ENCODE measurements at regions not wholly inside any gene's neighbourhood (a gene's known extent, or its start where the extent isn't known, plus 50 kb on each side); places are given as distances from the start of the nearest gene placed in this dataset.

DNA sequence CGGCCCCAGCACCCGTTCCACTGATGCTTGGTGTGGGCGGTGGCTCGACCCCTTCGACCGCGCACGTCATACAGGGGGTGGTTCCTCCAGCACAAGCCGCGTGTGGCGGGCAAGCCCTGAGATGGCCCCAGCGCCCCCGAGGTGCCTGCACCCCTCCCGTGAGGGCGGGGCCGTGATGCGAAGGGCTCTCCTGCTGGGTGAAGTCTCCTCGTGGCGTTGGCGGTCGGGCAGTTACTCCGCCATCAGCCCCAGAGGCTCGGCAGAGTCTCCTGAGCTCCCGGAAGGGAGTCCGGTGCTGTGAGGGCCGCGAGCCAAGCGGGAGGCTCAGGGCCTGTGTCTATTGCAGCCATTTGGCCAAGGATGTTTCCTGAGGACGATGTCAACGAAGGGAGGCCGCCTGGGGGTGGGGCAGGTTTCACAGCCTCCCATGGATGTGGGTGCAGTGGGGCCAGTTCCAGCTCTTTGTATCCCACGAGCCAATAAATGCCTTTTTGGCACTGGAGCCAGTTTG, 78.1 kb upstream of the GALNT9 start:
- peak; percentile 69 for DNase-seq

DNA sequence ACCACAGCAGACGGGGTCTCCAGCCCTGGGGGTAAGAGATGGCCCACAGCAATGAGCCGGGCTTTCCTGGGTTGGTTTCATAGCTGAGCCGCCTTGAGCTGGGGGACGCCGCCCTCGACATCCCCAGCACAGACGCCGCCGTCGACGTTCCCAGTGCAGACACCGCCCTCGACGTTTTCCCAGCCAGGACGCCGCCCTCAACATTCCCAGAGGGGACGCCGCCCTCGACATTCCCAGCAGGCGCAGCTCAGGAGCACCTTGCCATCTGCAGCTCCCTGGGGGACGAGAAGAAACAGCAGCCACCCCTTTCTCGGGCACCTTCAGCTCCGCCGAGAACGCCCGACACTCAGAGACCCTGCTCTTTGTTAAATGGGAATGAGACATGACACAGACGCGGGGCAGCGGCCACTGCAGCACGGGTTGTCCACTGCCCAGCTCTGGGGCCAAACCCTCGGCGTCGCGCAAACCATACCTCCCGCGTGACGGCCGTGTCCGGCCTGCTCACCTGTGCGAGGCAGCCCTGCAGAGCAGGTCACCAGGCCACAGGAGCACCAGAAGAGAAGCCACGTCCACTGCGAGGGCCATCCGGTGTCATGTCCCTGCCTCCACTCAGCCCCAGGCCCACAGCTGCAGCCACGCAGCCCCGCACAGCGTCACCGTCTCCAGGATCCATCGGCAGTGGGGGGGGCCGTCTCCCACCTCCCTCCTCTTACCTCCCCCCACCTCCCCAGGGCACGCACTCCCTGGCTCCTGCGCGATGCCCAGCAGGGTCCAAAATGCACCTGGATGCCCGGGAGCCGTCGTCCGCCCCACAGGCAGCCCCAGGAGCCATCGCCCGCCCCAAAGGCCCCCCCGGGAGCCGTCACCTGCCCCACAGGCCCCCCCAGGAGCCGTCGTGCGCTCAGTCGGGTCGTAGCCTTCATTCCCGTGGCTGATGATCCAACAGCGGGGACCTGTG, 77.4 kb upstream of the GALNT9 start:
- no peak for DNase-seq

- no peak for DNase-seq
These were observed 76.4 kb upstream of the GALNT9 start for GRCh38 chr12:132405742-132406251.

DNA sequence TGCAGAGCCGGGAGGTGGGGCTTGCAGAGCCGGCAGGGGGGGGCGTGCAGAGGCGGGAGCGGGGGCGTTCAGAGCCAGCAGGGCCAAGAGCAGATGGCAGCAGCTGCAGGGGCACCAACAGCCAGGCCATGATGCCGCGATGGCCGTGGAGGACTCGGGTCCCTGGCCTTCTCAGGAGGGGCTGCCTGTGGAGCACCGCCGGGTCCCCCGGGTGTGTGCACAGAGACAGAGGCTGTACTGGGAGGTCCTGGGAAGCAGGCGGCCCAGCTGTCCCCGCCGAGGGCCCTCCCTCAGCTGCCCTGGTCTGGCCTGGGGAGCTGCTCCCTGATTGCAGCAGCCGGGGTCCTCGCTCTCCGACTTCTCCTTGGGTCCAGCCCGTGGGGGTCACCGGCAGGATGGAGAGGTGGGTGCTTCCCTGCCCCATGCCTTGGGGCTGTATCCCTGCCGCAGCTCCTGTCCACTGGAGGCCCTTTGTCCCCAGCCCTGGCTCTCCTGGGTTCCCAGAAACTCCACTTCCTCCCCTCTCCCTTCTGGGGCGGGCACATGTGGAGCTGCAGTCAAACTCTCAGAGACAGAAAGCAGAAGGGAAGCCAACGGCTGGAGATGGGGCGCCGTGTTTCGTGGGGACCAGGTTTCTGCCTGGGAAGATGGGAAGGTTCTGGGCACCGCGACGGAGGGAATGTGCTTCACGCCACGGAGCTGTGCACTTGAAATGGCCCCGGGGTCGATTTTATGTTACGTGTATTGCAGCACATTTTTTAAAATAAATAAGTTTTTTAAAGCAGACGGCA, 75.8 kb upstream of the GALNT9 start:
- DNase-seq, result no peak

DNA sequence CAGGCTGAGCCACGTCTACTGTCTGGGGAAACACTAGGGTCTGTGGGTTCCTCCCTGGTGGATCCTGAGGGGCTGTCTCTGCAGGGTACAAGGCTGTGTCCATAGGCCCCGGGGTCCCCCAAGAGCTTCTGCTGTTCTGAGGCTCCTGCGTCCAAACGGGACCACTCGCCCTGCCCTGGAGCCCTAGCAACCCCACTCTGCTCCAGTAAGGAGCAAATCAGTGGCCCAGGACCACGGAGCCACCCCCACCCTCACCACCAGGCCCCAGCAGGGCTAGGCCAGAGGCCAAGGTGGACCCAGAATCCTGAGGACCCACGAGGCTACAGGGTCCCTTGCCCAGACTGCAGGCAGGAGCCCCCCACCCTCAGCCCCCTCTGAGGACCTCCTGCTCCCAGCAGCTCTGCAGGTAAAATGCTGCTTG, 75.1 kb upstream of the GALNT9 start:
- no peak for DNase-seq

- no peak for DNase-seq
These were observed 74.4 kb upstream of the GALNT9 start for GRCh38 chr12:132403636-132404434.

- no peak for DNase-seq
These were observed 73.5 kb upstream of the GALNT9 start for GRCh38 chr12:132402831-132403416.

- DNase-seq, result no peak
These were observed 72.6 kb upstream of the GALNT9 start for GRCh38 chr12:132401982-132402381.

DNA sequence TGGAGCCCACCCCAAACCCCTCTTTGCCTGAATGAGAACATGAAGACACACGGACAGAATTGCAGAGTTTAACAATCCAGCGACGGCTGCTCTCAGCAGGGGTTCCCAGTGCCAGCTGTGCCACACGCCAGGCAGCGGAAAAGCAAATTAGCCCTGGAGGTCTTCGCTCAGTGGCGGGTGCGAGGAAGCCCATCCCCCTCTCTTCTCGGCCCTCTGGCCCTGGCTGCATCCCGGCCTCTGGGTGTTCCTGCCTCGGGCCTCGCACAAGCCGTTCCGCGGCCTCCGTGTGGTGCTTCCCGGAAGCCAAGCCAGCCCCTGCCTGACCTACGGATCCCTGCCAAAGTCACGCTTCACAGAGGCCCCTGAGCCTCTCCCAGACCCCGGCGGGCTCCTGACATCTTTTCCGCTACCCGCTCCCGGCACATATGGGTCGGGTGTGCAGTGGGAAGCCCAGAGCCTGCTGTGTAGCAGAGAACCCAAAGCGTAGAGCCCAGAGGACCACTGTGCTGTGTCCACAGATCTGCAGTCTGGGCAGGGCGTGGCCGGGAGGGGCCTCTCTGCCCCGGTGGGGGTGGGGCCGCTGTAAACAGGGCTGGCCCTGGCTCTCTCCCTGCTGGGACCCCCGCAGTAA, 70.7 kb upstream of the GALNT9 start:
- no peak for DNase-seq

- no peak for DNase-seq
These were observed 70.0 kb upstream of the GALNT9 start for GRCh38 chr12:132399092-132400010.

GRCh38 chr12:132398386-132398991, 69.1 kb upstream of the GALNT9 start:
- no peak for DNase-seq

GRCh38 chr12:132397934-132398385, 68.6 kb upstream of the GALNT9 start:
- no peak for DNase-seq

- no peak for DNase-seq
These were observed 68.0 kb upstream of the GALNT9 start for GRCh38 chr12:132397152-132397933.

DNA sequence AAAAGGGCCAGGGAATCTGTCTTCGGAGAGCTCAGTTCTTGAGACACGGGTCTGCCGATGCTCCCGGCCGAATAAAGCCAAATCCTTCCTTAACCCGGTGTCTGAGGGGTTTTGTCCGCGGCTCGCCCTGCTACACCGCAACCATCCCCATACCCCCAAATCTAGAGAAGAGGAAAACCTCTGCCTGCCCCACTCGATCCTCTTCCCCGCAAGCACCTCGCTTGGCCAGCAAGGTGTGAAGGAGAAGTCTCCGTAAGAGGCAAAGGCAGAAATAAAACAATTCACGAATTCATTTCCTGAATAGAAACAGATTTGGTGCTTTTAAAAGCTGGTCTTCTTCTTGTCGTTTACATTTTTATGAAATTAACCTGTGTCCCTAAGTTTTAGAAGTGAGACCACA, 67.3 kb upstream of the GALNT9 start:
- no peak for DNase-seq

DNA sequence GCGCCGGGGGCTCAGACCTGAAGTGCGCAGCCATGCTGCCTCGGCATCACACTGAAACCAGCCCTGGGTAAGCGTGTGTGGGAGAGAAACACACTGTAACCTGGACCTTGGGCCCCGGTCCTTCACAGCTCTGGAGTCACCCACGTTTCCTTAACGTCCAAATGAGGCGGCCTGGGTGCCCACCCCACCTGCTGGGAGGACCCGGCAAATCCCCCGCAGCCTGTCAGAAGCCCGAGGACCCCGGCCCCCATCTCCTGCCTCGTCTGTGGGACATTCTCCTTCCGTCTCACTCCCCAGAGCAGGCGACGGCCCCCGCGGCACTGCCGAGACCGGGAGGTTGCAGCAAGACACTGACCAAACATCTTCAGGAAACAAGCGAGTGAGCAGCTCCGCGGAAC, 66.5 kb upstream of the GALNT9 start:
- no peak for DNase-seq

GRCh38 chr12:132395192-132395907, 66.0 kb upstream of the GALNT9 start:
- DNase-seq, result no peak

DNA sequence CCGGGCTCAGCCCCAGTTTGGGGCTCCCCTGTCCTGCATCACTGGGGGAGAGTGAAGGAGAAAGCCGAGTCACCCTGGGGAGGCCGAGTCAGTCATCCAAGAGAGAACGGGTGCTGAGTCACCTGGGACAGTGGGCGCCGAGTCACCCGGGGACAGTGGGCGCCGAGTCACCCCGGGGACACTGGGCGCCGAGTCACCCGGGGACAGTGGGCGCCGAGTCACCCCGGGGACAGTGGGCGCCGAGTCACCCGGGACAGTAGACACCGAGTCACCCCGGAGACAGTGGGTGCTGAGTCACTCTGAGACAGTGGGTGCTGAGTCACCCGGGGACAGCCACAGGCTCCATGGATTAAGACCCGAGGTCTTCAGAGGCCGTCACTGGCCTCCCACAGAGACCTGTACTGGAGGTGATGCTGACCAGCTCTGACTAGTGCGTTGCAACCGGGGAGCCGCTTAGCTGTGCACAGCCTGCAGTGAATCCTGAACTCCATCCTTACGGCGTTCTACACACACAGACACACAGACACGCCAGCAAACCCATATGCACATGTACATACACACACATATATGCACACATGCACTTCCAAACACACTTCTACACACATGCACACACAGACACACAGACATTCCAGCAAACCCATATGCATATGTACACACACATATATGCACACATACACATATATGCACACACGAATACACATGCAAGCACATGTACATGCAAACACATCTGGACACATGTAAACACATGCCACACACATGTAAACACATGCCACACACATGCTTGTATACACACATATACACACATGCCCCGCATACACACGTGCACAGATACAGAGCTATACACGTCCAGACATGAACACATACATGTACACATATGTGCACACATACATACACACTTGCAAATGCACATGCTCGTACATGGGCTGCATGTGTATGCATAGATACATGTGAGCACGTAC, 64.9 kb upstream of the GALNT9 start:
- no peak for DNase-seq
